HG03097 (cell line): ENCODE measurements at regions not wholly inside any gene's neighbourhood (a gene's known extent, or its start where the extent isn't known, plus 50 kb on each side); places are given as distances from the start of the nearest gene placed in this dataset.
"Not testable (repeated sequence)": the region's sequence is repeated elsewhere in the genome, so short reads cannot be mapped to it uniquely, and the experiment has no call there.

Source experiments
- ATAC-seq: cut with Tn5 transposase; IDR thresholded peaks from one replicate; pipeline ENCODE4 v1.9.1; 2021; ENCODE audit not compliant: unreplicated experiment, low FRiP score

DNA sequence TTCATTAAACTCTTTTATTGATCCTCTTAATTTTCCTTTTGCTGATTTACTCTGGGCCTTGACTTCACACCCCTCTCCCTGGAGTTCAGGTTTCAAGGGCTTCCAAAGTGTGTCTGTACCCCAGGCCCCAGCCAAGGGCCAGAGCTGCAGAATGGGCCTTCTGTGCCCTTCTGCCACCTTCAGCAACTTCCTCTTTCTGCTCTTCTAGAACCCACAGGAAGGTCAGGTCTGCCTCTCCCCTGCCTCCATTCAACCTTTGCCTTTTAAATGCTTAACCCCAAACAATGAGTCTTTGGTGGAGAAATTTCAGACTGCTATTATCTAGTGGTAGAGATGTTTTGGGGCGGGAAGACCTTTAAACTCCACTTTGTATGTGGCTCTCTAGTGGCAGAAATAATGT lies 63.1 kb downstream of the TSN start:
- ATAC-seq: no peak

DNA sequence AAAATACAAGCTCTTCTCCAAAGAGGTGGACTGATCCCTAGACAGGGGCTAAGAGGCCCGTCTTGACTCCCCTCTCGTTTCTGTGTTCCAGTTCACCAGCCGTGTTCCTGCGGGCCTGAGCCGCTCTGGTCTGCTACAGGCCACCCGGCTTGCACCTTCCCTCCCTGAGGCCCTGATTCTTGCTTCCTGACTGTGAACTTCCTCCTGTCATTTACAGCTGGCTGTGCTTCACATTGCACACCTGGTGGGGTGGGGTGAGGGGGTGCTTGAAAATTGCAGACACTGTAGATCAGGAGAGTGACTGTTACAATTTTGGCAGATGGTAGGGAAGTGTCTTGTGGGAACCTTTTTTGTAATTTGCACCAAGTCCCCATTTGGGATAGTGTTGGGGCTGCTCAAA lies 64.4 kb downstream of the TSN start:
- no peak for ATAC-seq

DNA sequence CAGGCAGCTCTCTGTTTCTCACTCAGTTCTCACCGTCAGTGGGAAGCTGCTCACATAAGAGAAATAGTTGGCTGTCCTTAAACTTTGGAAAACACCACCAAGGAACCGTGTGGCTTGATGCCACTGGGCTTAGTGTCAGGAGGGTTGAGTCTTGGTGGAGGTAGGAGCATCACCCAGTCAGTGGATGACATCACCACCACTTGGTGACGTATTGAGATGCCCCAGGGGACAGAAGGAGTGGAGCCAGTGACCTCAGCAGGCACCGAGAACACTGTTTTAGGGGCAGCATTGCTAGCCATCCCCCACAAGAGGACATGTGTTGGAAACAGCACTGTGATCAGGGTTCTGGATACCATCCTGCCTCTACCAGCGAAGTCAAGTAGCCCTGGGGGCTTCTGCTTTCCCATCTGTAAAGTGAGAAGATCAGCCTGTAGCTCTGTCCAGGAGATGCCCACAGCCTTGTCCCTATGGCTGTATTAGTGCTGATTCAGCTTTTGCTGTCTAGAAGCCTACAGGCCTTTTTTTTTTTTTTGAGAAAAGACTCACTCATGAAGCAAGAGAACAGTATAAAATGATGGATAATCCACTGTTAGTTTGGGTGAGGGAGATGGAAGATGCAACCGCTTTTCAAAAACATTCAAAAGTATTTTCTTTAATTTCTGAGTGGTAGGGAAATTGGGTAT lies 66.2 kb downstream of the TSN start:
- no peak for ATAC-seq

DNA sequence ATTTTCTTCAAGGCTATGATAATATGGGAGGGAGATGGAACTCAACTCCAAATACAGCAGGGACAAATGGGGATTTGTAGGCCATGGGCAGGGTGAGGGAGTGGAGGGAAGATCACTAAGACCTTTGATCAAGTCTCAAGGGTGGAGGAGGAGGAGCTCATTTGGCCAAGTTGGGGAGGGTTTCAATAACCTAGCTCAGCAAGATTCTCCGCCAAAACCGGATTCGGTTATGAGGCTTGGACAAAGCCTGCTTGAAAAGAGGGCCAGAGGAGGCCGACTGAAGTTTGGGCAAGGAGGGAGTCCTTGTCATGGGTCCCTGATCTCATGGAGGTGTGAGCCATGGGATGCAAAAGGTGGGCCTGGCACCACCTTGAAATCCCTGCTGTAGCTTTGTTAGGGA lies 68.8 kb downstream of the TSN start:
- no peak for ATAC-seq

DNA sequence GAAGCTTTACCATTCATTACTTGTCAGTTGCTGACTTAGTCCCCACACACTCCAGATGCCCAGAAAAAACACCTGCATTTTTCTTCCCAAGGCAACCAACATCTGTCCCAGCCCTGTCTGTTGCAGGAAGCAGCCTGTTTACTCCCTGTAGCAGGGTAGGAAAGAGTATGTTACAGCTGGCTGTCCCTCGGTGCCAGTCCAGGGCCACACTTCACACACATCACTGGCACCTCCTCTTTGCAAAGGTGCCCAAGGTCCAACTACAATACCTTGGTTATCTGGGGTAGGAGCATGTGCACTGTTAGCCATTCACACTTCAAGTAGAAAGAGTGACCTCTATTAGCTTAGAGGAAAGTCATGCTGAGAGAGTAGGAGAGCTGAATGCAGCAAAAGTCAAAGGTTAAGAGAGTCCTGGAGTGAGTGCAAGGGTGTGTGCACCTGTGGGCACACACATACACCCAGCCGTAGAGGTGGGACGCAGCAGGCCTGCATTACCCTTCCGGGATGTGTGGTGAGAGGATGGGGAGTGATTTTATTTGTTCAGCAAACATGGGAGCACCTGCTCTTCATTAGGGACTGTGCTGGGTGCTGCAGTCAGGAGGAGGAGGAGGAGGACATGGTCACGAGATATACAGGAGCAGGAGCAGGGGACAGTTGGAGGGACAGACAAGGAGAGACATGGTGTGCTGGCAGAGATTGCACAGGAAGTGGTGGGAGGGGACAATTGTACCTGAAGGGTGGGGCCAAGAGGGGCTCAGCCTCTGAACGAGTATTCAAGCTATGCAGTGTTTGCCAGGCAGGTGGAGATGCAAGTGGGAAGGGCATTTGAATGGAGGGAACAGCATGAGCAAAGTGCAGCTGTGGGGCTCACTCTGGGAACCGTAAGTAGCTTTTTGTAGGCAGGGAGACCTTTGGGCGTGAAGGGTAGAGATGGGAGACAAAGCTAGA lies 69.8 kb downstream of the TSN start:
- ATAC-seq: no peak

DNA sequence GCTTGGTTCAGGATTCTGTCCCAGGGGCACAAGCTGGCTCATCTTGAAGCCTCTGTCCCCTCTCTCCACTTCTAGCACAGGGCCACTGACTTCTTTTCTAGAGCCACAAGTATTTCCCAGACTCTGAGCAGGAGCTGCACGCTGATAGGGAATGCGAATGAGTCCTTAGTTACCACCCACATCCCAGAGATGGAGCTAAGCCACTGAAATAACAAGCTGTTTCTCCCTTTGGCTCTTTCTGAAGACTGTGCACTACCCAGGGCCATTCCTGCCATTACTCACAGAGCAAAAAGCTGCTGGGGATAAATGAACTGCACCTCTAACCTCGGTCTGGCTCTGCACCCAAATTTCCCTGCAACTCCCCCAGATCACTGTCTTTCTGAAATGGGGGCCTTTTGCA lies 70.6 kb downstream of the TSN start:
- ATAC-seq: no peak

DNA sequence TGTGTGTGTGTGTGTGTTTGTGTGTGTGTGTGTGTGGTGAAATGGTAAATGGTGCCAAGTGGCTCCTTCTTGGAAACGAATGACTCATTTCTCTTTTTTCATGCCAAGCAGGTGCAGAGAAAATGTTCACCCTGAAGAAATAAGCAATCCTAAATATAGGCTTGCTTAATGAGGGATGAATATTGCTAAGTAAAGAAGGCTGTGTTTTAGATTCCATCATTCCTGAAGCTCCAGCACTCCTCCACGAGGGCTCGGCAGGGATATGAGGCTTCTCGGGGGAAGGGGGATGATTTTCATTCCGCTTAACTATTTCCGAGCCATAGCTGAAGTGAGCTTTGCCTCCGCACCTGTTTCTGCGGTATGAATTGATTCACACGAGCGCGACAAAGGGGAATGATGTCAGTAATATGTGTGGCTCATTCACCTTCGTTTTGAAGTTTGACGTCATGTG lies 72.9 kb downstream of the TSN start:
- no peak for ATAC-seq

DNA sequence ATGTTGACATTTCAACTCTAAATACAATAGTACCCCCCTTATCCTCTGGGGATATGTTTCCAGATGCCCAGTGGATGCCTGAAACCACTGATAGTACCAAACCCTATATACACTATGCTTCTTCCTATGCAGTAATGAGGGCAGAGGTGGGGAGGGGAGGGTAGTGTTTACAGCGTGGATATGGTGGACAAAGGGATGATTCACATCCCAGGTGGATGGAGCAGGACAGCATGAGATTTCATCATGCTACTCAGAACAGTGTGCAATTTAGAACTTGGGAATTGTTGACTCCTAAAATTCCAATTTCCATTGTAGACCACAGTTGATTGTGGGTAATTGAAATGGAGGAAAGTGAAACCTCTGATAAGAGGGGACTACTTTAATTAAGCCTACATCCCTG lies 75.4 kb downstream of the TSN start:
- no peak for ATAC-seq

DNA sequence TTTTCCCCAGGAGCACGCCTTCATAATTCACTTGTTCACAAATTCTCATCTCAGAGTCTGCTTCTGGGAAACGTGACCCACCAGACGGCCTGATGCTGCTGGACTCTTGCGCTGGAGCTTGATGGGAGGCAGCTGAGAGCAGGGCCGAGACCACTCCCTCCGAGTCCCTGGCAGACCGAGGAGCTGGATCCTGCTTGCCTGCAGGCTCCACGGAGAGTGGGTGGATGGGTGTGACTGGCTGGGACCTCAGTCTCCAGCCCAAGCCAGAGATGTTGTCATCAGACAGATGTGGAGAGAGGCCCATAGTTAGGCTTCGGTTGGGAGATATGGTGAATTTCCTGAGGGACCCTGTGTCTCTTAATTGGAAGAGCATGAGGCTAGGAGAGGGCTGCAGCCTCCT lies 76.4 kb downstream of the TSN start:
- ATAC-seq: no peak

DNA sequence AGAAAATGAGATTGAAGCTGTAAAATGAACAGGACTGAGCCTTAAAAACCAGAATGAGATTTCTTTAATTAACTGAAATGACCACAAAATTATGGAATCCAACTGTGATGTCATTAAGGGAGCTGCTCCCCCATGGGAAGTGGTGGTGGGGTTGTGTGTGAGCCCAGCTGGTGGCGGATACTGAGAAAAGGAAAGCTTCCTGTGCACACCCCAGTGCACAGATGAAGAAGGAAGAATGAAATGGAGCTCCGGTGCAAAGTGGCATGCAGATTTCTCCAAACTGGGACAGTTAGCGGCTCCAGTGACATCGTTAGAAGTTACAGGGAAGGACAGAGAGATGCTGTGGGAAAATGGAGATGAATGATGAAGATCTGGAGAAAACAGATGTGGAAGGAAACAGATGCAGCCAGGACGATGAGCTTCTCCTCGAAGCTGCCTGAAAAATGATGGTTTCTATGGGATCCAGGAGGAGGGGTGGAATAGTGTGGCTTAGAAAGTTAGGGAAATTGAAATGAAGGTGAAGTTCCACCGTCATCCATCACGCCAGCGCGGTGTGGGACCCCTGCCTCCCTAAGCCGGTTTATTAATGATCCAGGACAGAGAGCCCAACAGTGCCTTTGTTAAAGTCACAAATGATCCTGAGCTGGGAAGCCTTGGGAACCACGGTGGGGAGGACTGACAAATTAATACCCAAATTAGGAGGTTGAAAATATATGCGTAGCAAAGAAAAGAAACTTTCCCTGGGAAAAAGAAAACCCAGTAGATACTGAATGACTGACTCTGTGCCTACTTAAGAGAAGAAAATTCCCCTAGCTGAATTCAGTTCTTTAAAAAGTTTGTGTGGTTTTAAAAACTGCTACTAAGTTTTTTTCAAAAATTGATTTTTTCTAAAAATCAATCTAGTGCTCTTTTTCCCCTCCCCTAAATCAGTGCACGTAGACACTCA lies 77.2 kb downstream of the TSN start:
- no peak for ATAC-seq

DNA sequence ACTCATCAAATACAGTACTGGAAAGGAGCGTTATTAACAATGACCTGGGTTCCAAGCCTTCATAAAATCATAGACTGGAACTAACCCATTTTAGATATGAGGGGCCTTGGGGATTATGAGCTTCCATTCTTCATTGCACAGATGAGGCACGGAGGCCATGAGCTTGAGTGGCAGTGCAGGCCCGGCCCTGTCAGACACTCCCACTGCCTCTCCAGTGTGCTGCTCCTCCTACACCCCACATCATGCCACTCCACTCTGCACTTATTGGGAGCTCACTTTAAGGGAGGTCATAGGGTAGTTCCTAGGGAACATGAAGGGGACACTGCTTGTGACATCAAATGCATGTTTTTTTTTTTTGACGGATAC lies 77.9 kb downstream of the TSN start:
- no peak for ATAC-seq

DNA sequence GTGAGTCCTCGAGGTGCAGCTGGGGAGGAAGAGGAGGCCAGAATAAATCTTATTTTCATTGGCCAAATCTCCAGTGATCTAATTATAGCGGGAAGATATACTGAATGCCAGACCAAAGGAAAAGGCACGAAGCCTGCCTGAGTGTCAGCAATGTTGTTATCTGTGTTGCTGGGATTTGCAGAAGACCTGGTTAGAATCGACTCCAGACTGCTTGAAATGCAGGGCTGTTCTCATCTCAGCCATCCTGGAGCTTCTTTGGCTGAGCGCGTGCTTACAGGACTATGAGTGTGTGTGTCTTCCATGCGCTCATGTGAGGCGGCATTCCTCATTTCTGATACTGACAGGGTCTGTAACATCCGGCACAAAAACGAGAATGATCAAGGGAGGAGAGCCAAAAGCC lies 81.2 kb downstream of the TSN start:
- no peak for ATAC-seq

DNA sequence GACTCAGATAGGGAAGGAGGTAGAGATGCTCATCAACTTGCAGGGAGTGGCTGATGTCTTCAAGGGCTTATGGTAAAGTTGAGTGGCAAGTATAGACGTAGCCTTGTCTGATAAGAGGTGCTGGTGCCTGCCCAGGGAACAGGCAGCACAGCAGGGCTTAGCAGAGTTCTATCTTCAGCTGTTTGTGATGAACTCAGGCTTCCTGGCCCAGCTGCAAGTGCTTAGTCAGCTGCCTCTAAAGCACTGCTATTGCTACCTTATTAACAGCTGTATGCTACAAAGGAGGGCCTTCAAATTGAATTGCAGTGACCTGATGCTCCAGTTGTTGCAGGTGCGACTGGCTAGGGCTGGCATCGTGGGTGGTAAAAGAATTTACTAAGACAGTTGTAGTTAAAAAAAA lies 82.1 kb downstream of the TSN start:
- ATAC-seq: no peak

DNA sequence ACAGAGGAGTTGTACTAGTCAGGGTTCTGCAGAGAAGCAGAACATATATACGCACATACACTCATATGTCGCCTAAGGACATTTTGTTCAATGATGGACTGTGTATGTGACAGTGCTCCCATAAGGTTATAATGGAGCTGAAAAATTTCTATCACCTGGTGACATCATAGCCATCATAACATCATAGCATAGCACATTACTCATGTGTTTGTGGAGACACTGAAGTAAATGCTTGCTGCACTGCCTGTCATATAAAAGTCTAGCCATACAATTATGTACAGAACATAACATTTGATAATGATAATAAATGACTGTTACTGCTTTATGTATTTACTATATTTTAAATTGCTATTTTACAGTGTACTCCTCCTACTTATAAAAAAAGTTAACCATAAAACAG lies 83.1 kb downstream of the TSN start:
- ATAC-seq: no peak

DNA sequence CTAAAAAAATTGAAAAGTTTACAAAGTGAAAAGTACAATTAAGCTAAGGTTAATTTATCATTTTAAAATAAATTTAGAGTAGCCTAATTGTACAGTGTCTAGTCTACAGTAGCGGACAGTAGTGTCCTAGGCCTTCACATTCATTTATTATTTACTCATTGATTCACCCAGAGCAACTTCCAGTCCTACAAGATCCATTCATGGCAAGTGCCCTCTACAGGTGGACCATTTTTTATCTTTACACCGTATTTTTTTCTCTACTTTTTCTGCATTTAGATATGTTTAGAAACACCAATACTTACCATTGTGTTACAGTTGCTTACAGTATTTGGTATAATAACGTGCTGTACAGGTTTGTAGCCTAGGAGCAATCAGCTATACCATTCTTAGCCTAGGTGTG lies 84.1 kb downstream of the TSN start:
- no peak for ATAC-seq

DNA sequence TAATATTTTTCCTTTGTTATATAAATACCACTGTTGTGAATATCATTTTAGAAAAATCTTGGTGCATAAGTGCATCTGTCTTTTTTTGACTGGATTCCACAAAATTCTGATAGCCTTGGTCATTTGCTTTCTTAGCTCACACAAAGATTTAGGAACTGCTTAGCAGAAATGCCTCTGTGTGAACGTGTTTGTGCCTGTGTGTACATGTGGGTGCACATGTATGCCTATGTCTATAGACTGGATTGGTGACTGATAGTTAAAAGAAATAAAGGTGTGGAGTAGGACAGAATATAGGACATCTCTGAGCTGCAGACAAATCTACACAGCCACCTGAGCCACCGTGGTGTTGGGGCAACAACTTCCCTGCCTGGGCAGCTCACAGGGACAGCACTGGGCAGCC lies 93.8 kb downstream of the TSN start:
- ATAC-seq: no peak

DNA sequence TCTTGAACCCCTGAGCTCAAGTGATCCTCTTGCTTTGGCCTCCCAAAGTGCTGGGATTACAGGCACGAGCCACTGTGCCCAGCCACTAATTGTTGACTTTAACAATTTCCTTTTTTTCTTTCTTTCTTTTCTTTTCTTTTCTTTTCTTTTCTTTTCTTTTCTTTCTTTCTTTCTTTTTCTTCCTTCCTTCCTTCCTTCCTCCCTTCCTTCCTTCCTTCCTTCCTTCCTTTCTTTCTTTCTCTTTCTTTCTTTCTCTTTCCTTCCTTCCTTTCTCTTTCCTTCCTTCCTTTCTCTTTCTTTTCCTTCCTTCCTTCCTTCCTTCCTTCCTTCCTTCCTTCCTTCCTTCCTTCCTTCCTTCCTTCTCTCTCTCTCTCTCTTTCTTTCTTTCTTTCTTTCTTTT lies 97.7 kb downstream of the TSN start:
- ATAC-seq: not testable (repeated sequence)

DNA sequence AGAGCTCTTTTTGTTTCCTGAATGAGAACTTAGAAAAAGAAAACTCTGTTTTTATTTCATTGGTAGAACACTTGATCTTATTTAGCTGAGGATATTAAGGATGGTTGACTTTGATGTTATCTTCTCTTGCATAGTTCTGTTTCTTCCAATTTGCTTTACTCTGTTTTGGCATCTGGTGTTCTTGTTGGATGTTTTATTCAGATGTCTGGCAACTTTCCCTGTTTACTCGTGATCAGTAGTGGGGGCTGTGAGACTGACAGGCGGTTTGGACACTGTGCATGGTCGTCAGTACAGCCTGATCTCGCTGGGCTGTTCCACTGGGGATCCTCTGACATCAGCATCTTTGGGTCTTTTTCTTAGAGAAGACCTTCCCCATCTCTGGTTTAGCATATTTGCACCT lies 100.1 kb downstream of the TSN start:
- no peak for ATAC-seq

DNA sequence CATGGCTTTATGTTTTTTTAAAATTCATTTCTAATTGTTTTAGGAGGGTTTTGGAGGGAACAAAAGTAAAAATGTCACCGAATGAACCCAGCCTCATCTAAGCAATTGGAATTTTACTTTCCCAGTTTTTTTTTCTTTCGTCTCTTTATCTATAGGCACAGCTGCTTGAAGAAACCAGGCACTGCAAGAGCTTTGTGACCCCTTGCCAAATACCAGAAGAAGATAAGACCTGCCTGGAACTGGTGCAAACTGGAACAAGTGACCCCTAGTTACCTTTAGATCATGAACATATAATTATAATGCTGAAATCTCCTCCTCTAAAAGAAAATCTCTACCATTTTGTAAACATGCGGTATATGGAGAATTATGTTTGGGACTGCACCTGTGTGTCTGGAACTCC lies 100.9 kb downstream of the TSN start:
- no peak for ATAC-seq

DNA sequence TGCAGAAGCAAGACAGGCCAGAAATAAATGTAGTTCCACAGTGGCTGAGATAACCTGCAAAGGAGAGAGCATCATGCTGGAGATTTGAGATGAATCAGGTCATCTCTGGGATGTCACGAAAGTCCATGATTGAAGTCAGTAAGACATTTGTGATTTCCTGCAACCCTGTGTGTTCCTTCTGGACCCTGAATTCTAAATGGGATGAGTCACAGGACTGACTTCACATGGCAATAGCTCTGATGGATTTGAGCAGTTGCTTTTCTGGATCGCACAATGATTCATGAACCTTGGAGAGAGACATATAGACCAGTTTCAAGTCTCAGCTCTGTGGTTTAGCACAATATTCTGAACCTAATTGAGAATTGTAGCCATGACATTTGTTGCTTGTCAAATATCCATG lies 102.9 kb downstream of the TSN start:
- no peak for ATAC-seq

DNA sequence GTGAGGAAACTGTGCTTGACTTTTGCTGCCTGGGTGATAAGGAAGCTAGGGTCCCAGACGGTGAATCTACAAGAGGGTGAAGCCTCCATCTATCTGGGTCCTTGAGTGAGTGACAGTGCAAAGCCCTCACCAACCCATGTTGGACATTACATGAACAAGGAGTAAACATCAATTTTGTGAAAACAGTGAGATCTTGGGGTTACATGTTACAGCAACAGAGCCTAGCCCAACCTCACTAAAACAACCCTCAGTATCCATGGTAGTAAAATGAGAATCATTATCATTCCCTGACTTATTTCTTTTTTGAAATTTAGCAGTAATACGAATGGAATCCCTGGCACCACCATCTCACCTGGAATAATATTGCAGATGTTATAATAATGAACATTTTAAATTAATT lies 103.4 kb downstream of the TSN start:
- no peak for ATAC-seq
